OCI-LY1 (cell line): ENCODE measurements at regions not wholly inside any gene's neighbourhood (a gene's known extent, or its start where the extent isn't known, plus 50 kb on each side); places are given as distances from the start of the nearest gene placed in this dataset.

Experiments
- CTCF ChIP-seq: fragments of 200-600 bp; sonication (generic), shearing (Covaris generic); IDR thresholded peaks from 2 replicates; pipeline ENCODE4 v1.5.1; 2017; ENCODE audit warnings: mild to moderate bottlenecking, antibody characterized with exemption, low read length, moderate library complexity, mixed read lengths
- EZH2 ChIP-seq: fragments of 200-600 bp; sonication (generic), shearing (Covaris generic); IDR thresholded peaks from 2 replicates; pipeline ENCODE4 v1.8.0; 2017; ENCODE audit warnings: borderline replicate concordance, mixed run types, mild to moderate bottlenecking, antibody characterized with exemption, low read length, moderate library complexity, mixed read lengths

- TF ChIP-seq CTCF (no peak), EZH2 (no peak)
Observed at GRCh38 chr4:84298023-84298718, 200.9 kb downstream of the NKX6-1 start.
